Fibroblast of pulmonary artery (primary cell): ENCODE measurements at regions not wholly inside any gene's neighbourhood (a gene's known extent, or its start where the extent isn't known, plus 50 kb on each side); places are given as distances from the start of the nearest gene placed in this dataset.
"Not testable (repeated sequence)": the region's sequence is repeated elsewhere in the genome, so short reads cannot be mapped to it uniquely, and the experiment has no call there.

Experiments used
- DNase-seq: peaks from one replicate; pipeline ENCODE4 v3.0.0-alpha.2; 2010; ENCODE audit warnings: low read depth
- H3K4me3 ChIP-seq: replicated peaks from 2 replicates; pipeline ENCODE4 v1.5.1; 2011; ENCODE audit warnings: low read depth, mild to moderate bottlenecking, control low read depth, low read length, moderate library complexity
- CTCF ChIP-seq: IDR thresholded peaks from 2 replicates; pipeline ENCODE4 v1.5.1; 2011; ENCODE audit warnings: mild to moderate bottlenecking, control low read depth, low read length, inconsistent platforms; ENCODE audit errors: missing control alignments

GRCh38 chr4:3607690-3608552, 75.7 kb upstream of the LRPAP1 start:
- no peak for TF ChIP-seq CTCF
- DNase-seq = no peak
- H3K4me3 ChIP-seq = no peak overlapping the region

- H3K4me3 ChIP-seq = not testable (repeated sequence)
- peak; percentile 4 for DNase-seq
These were observed 74.6 kb upstream of the LRPAP1 start for GRCh38 chr4:3606850-3607249.

GRCh38 chr4:3606271-3606670, 74.0 kb upstream of the LRPAP1 start:
- not testable (repeated sequence) for DNase-seq, H3K4me3 ChIP-seq

GRCh38 chr4:3605491-3605890, 73.3 kb upstream of the LRPAP1 start:
- no peak for TF ChIP-seq CTCF
- no peak for DNase-seq
- no peak overlapping the region for H3K4me3 ChIP-seq

GRCh38 chr4:3602886-3603645, 70.8 kb upstream of the LRPAP1 start:
- not testable (repeated sequence) for H3K4me3 ChIP-seq

GRCh38 chr4:3601992-3602391, 69.8 kb upstream of the LRPAP1 start:
- TF ChIP-seq CTCF = no peak
- no peak for DNase-seq
- no peak overlapping the region for H3K4me3 ChIP-seq

More at GRCh38 chr4:3602886-3603645, 70.8 kb upstream of the LRPAP1 start:
- not testable (repeated sequence) for DNase-seq

GRCh38 chr4:3601108-3601690, 69.0 kb upstream of the LRPAP1 start:
- DNase-seq, H3K4me3 ChIP-seq: not testable (repeated sequence)

- TF ChIP-seq CTCF = no peak
- no peak for DNase-seq
- no peak overlapping the region for H3K4me3 ChIP-seq
These were observed 67.7 kb upstream of the LRPAP1 start for GRCh38 chr4:3599951-3600350.

- no peak for TF ChIP-seq CTCF
- no peak for DNase-seq
- no peak overlapping the region for H3K4me3 ChIP-seq
These were observed 66.5 kb upstream of the LRPAP1 start for GRCh38 chr4:3598695-3599227.

GRCh38 chr4:3597896-3598505, 65.8 kb upstream of the LRPAP1 start:
- not testable (repeated sequence) for H3K4me3 ChIP-seq, DNase-seq

GRCh38 chr4:3596957-3597733, 64.9 kb upstream of the LRPAP1 start:
- not testable (repeated sequence) for DNase-seq, H3K4me3 ChIP-seq
